Ishikawa (cell line): ENCODE measurements at regions not wholly inside any gene's neighbourhood (a gene's known extent, or its start where the extent isn't known, plus 50 kb on each side); places are given as distances from the start of the nearest gene placed in this dataset.

Experiments used
- CREB1 ChIP-seq: IDR thresholded peaks from 2 replicates; pipeline ENCODE4 v1.6.1; 2012; ENCODE audit warnings: low read depth
- EGR1 ChIP-seq: IDR thresholded peaks from 2 replicates; pipeline ENCODE4 v1.6.1; 2012
- FOXM1 ChIP-seq: IDR thresholded peaks from 2 replicates; pipeline ENCODE4 v1.6.1; 2012; ENCODE audit warnings: low read depth, borderline replicate concordance
- TAF1 ChIP-seq: IDR thresholded peaks from 2 replicates; pipeline ENCODE4 v1.6.1; 2012; ENCODE audit warnings: low read depth, mild to moderate bottlenecking
- TCF12 ChIP-seq: IDR thresholded peaks from 2 replicates; pipeline ENCODE4 v1.6.1; 2012; ENCODE audit warnings: low read depth
- ZBTB7A ChIP-seq: IDR thresholded peaks from 2 replicates; pipeline ENCODE4 v1.6.1; 2012; ENCODE audit warnings: low read depth
- TF ChIP-seq, protein P1 (sequence below): IDR thresholded peaks from 2 replicates; pipeline ENCODE4 v1.6.1; 2012
- TF ChIP-seq, protein P2 (sequence below): IDR thresholded peaks from 2 replicates; pipeline ENCODE4 v1.6.1; 2012; ENCODE audit warnings: low read depth, mild to moderate bottlenecking
- TF ChIP-seq, protein P3 (sequence below): IDR thresholded peaks from 2 replicates; pipeline ENCODE4 v1.6.1; 2012

DNA sequence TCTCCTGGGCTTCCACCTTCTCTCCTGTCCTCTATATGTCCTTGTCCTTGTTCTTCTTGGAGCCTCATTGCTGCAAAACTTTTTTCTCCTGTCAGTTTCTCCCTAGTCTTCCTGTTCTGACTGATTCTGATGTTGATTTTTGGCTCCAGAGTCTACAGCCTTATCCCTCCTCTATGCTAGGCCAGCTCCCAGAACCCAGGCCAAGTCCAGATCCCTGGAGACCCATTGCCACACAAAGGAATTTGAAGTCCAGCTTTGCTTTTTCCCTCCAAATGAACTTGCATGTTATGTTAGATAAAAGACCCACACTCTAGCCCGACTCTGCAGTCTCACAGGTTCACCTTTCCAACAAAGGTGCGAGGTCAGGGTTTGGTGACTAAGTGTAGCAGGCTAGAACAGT lies 203.1 kb downstream of the FNDC1 start:
- no peak for TF ChIP-seq EGR1
- TF ChIP-seq, protein P1, sequence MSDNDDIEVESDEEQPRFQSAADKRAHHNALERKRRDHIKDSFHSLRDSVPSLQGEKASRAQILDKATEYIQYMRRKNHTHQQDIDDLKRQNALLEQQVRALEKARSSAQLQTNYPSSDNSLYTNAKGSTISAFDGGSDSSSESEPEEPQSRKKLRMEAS: no peak
- no peak for TF ChIP-seq TCF12
- no peak for TF ChIP-seq TAF1
- no peak for TF ChIP-seq ZBTB7A
- TF ChIP-seq, protein P2, sequence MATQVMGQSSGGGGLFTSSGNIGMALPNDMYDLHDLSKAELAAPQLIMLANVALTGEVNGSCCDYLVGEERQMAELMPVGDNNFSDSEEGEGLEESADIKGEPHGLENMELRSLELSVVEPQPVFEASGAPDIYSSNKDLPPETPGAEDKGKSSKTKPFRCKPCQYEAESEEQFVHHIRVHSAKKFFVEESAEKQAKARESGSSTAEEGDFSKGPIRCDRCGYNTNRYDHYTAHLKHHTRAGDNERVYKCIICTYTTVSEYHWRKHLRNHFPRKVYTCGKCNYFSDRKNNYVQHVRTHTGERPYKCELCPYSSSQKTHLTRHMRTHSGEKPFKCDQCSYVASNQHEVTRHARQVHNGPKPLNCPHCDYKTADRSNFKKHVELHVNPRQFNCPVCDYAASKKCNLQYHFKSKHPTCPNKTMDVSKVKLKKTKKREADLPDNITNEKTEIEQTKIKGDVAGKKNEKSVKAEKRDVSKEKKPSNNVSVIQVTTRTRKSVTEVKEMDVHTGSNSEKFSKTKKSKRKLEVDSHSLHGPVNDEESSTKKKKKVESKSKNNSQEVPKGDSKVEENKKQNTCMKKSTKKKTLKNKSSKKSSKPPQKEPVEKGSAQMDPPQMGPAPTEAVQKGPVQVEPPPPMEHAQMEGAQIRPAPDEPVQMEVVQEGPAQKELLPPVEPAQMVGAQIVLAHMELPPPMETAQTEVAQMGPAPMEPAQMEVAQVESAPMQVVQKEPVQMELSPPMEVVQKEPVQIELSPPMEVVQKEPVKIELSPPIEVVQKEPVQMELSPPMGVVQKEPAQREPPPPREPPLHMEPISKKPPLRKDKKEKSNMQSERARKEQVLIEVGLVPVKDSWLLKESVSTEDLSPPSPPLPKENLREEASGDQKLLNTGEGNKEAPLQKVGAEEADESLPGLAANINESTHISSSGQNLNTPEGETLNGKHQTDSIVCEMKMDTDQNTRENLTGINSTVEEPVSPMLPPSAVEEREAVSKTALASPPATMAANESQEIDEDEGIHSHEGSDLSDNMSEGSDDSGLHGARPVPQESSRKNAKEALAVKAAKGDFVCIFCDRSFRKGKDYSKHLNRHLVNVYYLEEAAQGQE: no peak
- TF ChIP-seq CREB1: no peak
- TF ChIP-seq FOXM1: no peak
- TF ChIP-seq, protein P3, sequence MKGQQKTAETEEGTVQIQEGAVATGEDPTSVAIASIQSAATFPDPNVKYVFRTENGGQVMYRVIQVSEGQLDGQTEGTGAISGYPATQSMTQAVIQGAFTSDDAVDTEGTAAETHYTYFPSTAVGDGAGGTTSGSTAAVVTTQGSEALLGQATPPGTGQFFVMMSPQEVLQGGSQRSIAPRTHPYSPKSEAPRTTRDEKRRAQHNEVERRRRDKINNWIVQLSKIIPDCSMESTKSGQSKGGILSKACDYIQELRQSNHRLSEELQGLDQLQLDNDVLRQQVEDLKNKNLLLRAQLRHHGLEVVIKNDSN: no peak
